NCI-H510A (cell line): ENCODE measurements at regions not wholly inside any gene's neighbourhood (a gene's known extent, or its start where the extent isn't known, plus 50 kb on each side); places are given as distances from the start of the nearest gene placed in this dataset.

ENCODE experiments used
- DNase-seq: peaks from one replicate; lab custom pipeline; 2025; lab: John Stamatoyannopoulos, UW

GRCh38 chr5:153880106-153880505 lies 158.6 kb downstream of the FAM114A2 start:
- no peak for DNase-seq

- DNase-seq, result no peak
Measured at GRCh38 chr5:153879596-153879995, 159.1 kb downstream of the FAM114A2 start.

GRCh38 chr5:153866176-153866575 lies 172.5 kb downstream of the FAM114A2 start:
- no peak for DNase-seq

DNA sequence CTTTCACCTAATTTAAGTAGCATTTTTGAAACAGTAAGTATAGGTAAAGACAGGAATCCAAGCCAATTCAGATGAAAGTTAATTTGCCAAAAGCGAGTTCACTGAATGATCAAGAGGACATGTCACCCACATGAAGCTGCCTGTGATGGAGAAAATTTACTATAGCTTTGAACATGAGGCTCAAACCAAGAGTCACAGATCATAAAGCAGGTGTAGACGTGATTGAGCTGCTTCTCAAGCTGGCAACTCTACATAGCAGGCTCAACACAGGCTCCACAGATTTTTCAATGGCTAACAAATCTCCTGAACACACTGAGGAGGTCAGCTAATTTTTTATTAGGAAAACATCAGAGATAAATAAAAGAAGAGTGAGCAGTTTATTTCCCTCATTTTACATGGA lies 173.7 kb downstream of the FAM114A2 start:
- DNase-seq, result no peak

DNA sequence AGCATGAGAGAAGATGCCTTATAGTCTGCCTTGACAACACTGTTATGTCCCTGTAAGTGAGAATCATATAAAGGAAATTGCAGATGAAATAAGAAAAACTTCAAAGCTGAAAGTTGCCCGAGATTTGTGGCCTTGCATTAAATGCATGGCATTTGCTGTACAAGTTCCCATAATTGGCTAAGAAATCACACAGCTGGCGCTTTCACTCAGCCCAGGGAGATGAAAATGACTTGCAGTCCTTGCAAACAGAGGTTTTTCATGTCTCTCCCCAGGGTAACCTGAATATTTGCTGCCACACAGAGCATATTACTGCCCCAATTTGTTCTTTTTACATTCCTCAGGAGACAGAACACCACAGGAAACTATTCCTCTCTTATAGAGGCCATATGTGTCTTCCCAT lies 174.8 kb downstream of the FAM114A2 start:
- no peak for DNase-seq
